CD4-positive, alpha-beta memory T cell (primary cell): ENCODE measurements at regions not wholly inside any gene's neighbourhood (a gene's known extent, or its start where the extent isn't known, plus 50 kb on each side); places are given as distances from the start of the nearest gene placed in this dataset.

Experiments
- CTCF ChIA-PET: fragments of 350-600 bp; sonication (Branson Sonifier 250); formaldehyde crosslinking; loops from one replicate; lab custom pipeline; 2021; ENCODE audit warnings: inconsistent platforms; ENCODE audit not compliant: partially characterized antibody; lab: Charles Lee
- POLR2A ChIA-PET: fragments of 350-600 bp; sonication (Branson Sonifier 250); formaldehyde crosslinking; loops from one replicate; lab custom pipeline; 2021; ENCODE audit not compliant: partially characterized antibody; lab: Charles Lee
- DNase-seq, 5 donors: peaks; one replicate each; pipeline versions ENCODE4 v3.0.0 to v3.0.0-alpha.2; 2020 to 2022; ENCODE audit warnings: mixed read lengths in 1 of 5
- H3K27ac ChIP-seq: one replicate; pipeline ENCODE4 v1.7.0; 2013; ENCODE audit warnings: low read depth, low read length
- H3K27me3 ChIP-seq: 2 replicates; pipeline ENCODE4 v1.7.0; 2013; ENCODE audit warnings: mild to moderate bottlenecking, low read length, moderate library complexity; ENCODE audit not compliant: insufficient read depth
- H3K36me3 ChIP-seq: 2 replicates; pipeline ENCODE4 v1.7.0; 2013; ENCODE audit warnings: mild to moderate bottlenecking, low read length, moderate library complexity; ENCODE audit not compliant: insufficient read depth
- H3K4me1 ChIP-seq: 2 replicates; pipeline ENCODE4 v1.7.0; 2013; ENCODE audit warnings: mild to moderate bottlenecking, low read length, moderate library complexity; ENCODE audit not compliant: insufficient read depth
- H3K4me3 ChIP-seq, 2 donors: one replicate each; pipeline ENCODE4 v1.7.0; 2013; ENCODE audit warnings: low read length in 2 of 2, mild to moderate bottlenecking in 1 of 2
- H3K9me3 ChIP-seq, 2 donors: one replicate each; pipeline ENCODE4 v1.7.0; 2013; ENCODE audit warnings: low read length in 2 of 2, control low read depth in 1 of 2; ENCODE audit not compliant: control insufficient read depth in 1 of 2
- H3K27ac Mint-ChIP-seq, 7 donors: one replicate each; pipeline ENCODE4 v1.8.0; 2020 to 2021; ENCODE audit warnings: mixed read lengths in 7 of 7, mild to moderate bottlenecking in 6 of 7, inconsistent platforms in 3 of 7, moderate library complexity in 3 of 7
- H3K27me3 Mint-ChIP-seq, 2 donors: one replicate each; pipeline ENCODE4 v1.8.0; 2020 to 2021; ENCODE audit warnings: mixed read lengths in 2 of 2
- H3K36me3 Mint-ChIP-seq, 2 donors: one replicate each; pipeline ENCODE4 v1.8.0; 2020 to 2021; ENCODE audit warnings: mixed read lengths in 2 of 2, inconsistent platforms in 1 of 2, mild to moderate bottlenecking in 1 of 2
- H3K4me1 Mint-ChIP-seq, 4 donors: one replicate each; pipeline ENCODE4 v1.8.0; 2020 to 2021; ENCODE audit warnings: mixed read lengths in 4 of 4, mild to moderate bottlenecking in 1 of 4
- H3K4me3 Mint-ChIP-seq, 8 donors: one replicate each; pipeline ENCODE4 v1.8.0; 2020 to 2021; ENCODE audit warnings: mixed read lengths in 8 of 8, mild to moderate bottlenecking in 7 of 8, moderate library complexity in 6 of 8, inconsistent platforms in 3 of 8
- H3K9me3 Mint-ChIP-seq, 8 donors: one replicate each; pipeline ENCODE4 v1.8.0; 2020 to 2021; ENCODE audit warnings: mixed read lengths in 8 of 8, mild to moderate bottlenecking in 5 of 8, inconsistent platforms in 3 of 8, moderate library complexity in 1 of 8
- intact Hi-C: fragments of 100-400 bp; cut with micrococcal nuclease; formaldehyde crosslinking; loops from one replicate; pipeline ENCODE4 v1.15.1; 2023

GRCh38 chr10:10629512-10629911 is 388.2 kb upstream of the CELF2 start:
- Mint-ChIP-seq H3K27ac (no peak overlapping the region), H3K4me3 (no peak overlapping the region)
- CTCF ChIA-PET: no interaction called here

GRCh38 chr10:10630281-10630680 is 387.4 kb upstream of the CELF2 start:
- ChIA-PET POLR2A (no interaction called here), CTCF (no interaction called here)
- Histone ChIP-seq H3K4me1 (no peaks in the 10 kb centered on the region), H3K36me3 (no peaks in the 10 kb centered on the region), H3K27me3 (no peaks in the 10 kb centered on the region), H3K4me3 (no peak overlapping the region), H3K9me3 (no peaks in the 10 kb centered on the region), H3K27ac (no peak overlapping the region)
- H3K4me1 Mint-ChIP-seq: no peaks in the 10 kb centered on the region
- H3K9me3 Mint-ChIP-seq: peaks cover 0 to 2% (median 0%) of the 10 kb centered on the region in 8 donors
- intact Hi-C loops: no loop called here
- no peak for DNase-seq
- H3K4me3 Mint-ChIP-seq: no peak overlapping the region
- no peak overlapping the region for H3K27ac Mint-ChIP-seq
- no peaks in the 10 kb centered on the region for H3K36me3 Mint-ChIP-seq
- peaks cover 5 to 6% of the 10 kb centered on the region in 2 donors for H3K27me3 Mint-ChIP-seq

More at GRCh38 chr10:10629512-10629911, 388.2 kb upstream of the CELF2 start:
- Histone ChIP-seq H3K4me1 (no peaks in the 10 kb centered on the region), H3K27me3 (no peaks in the 10 kb centered on the region), H3K27ac (no peak overlapping the region), H3K4me3 (no peak overlapping the region), H3K9me3 (no peaks in the 10 kb centered on the region), H3K36me3 (no peaks in the 10 kb centered on the region)
- Mint-ChIP-seq H3K4me1 (no peaks in the 10 kb centered on the region), H3K36me3 (no peaks in the 10 kb centered on the region), H3K9me3 (peaks cover 0 to 2% (median 0%) of the 10 kb centered on the region in 8 donors), H3K27me3 (peaks cover 5% of the 10 kb centered on the region in 2 donors)
- intact Hi-C loops: no loop called here
- POLR2A ChIA-PET: no interaction called here
- DNase-seq: no peak

- Mint-ChIP-seq H3K9me3 (peaks cover 0 to 2% (median 0%) of the 10 kb centered on the region in 8 donors), H3K27me3 (peaks cover 5 to 6% of the 10 kb centered on the region in 2 donors), H3K27ac (no peak overlapping the region), H3K4me1 (no peaks in the 10 kb centered on the region), H3K4me3 (no peak overlapping the region), H3K36me3 (no peaks in the 10 kb centered on the region)
- Histone ChIP-seq H3K9me3 (no peaks in the 10 kb centered on the region), H3K27ac (no peak overlapping the region), H3K36me3 (no peaks in the 10 kb centered on the region), H3K4me1 (no peaks in the 10 kb centered on the region), H3K27me3 (no peaks in the 10 kb centered on the region), H3K4me3 (no peak overlapping the region)
- DNase-seq: no peak
- intact Hi-C loops: no loop called here
- ChIA-PET POLR2A (no interaction called here), CTCF (no interaction called here)
Measured at GRCh38 chr10:10630782-10631181, 386.9 kb upstream of the CELF2 start.

GRCh38 chr10:10642189-10642588 is 375.5 kb upstream of the CELF2 start:
- CTCF ChIA-PET: interaction anchor here (0.6 kb wide), 1 partner anchor 837 kb away, joined by 4 read pairs; no protein-coding TSS in a partner anchor
- Mint-ChIP-seq H3K9me3 (peaks cover 0 to 2% (median 0%) of the 10 kb centered on the region in 8 donors), H3K4me1 (no peaks in the 10 kb centered on the region), H3K4me3 (no peak overlapping the region), H3K27ac (no peak overlapping the region), H3K36me3 (no peaks in the 10 kb centered on the region), H3K27me3 (peaks cover 9 to 12% of the 10 kb centered on the region in 2 donors)
- POLR2A ChIA-PET: no interaction called here
- intact Hi-C loops: no loop called here
- Histone ChIP-seq H3K4me1 (no peaks in the 10 kb centered on the region), H3K4me3 (no peak overlapping the region), H3K27me3 (no peaks in the 10 kb centered on the region), H3K9me3 (no peaks in the 10 kb centered on the region), H3K36me3 (no peaks in the 10 kb centered on the region), H3K27ac (no peak overlapping the region)
- no peak for DNase-seq

GRCh38 chr10:10642751-10643150 is 374.9 kb upstream of the CELF2 start:
- Histone ChIP-seq H3K4me3 (no peak overlapping the region), H3K4me1 (no peaks in the 10 kb centered on the region), H3K36me3 (no peaks in the 10 kb centered on the region), H3K27me3 (no peaks in the 10 kb centered on the region), H3K27ac (no peak overlapping the region), H3K9me3 (no peaks in the 10 kb centered on the region)
- ChIA-PET CTCF (no interaction called here), POLR2A (no interaction called here)
- Mint-ChIP-seq H3K4me3 (no peak overlapping the region), H3K9me3 (peaks cover 0 to 2% (median 0%) of the 10 kb centered on the region in 8 donors), H3K27ac (no peak overlapping the region), H3K4me1 (no peaks in the 10 kb centered on the region), H3K27me3 (peaks cover 9 to 11% of the 10 kb centered on the region in 2 donors), H3K36me3 (no peaks in the 10 kb centered on the region)
- intact Hi-C loops: no loop called here
- no peak for DNase-seq

GRCh38 chr10:10644008-10644646 is 373.5 kb upstream of the CELF2 start:
- peaks cover 0 to 2% (median 0%) of the 10 kb centered on the region in 8 donors for H3K9me3 Mint-ChIP-seq
- H3K27ac ChIP-seq: no peak overlapping the region
- no peaks in the 10 kb centered on the region for H3K36me3 ChIP-seq
- H3K4me3 Mint-ChIP-seq: no peak overlapping the region
- H3K27ac Mint-ChIP-seq: no peak overlapping the region
- no peak for DNase-seq
- H3K36me3 Mint-ChIP-seq: no peaks in the 10 kb centered on the region
- H3K27me3 Mint-ChIP-seq: peaks cover 9 to 19% of the 10 kb centered on the region in 2 donors
- H3K4me1 Mint-ChIP-seq: no peaks in the 10 kb centered on the region
- H3K9me3 ChIP-seq: no peaks in the 10 kb centered on the region
- H3K4me1 ChIP-seq: no peaks in the 10 kb centered on the region
- intact Hi-C loops: no loop called here
- H3K27me3 ChIP-seq: no peaks in the 10 kb centered on the region
- POLR2A ChIA-PET: no interaction called here
- CTCF ChIA-PET: no interaction called here
- no peak overlapping the region for H3K4me3 ChIP-seq

- no peaks in the 10 kb centered on the region for H3K36me3 Mint-ChIP-seq
- no peaks in the 10 kb centered on the region for H3K9me3 ChIP-seq
Measured at GRCh38 chr10:10644676-10645385, 372.8 kb upstream of the CELF2 start.

More at GRCh38 chr10:10644676-10645385, 372.8 kb upstream of the CELF2 start:
- Histone ChIP-seq H3K27ac (no peak overlapping the region), H3K4me1 (no peaks in the 10 kb centered on the region), H3K4me3 (no peak overlapping the region), H3K27me3 (no peaks in the 10 kb centered on the region), H3K36me3 (no peaks in the 10 kb centered on the region)
- H3K4me1 Mint-ChIP-seq: no peaks in the 10 kb centered on the region
- ChIA-PET CTCF (no interaction called here), POLR2A (no interaction called here)
- intact Hi-C loops: no loop called here
- peaks cover 9 to 20% of the 10 kb centered on the region in 2 donors for H3K27me3 Mint-ChIP-seq
- peaks cover 0 to 2% (median 0%) of the 10 kb centered on the region in 8 donors for H3K9me3 Mint-ChIP-seq
- H3K4me3 Mint-ChIP-seq: no peak overlapping the region
- no peak for DNase-seq
- no peak overlapping the region for H3K27ac Mint-ChIP-seq
